SK-N-SH treated with all-trans-retinoic acid at 6 μM for 48 hours (cell line): ENCODE measurements at regions not wholly inside any gene's neighbourhood (a gene's known extent, or its start where the extent isn't known, plus 50 kb on each side); places are given as distances from the start of the nearest gene placed in this dataset.

Experiments used
- ATAC-seq: fragments of 200-7000 bp; cut with Tn5 transposase; 3 replicates; pipeline ENCODE4 v1.9.1; 2020; ENCODE audit warnings: mild to moderate bottlenecking, moderate library complexity
- ARNTL ChIP-seq: fragments of 450-650 bp; formaldehyde crosslinking; IDR thresholded peaks from 2 replicates; pipeline ENCODE4 v1.5.0; 2020; ENCODE audit warnings: low read depth, mild to moderate bottlenecking, moderate library complexity, borderline replicate concordance
- BACH2 ChIP-seq: fragments of 250-450 bp; sonication (Bioruptor Pico); IDR thresholded peaks from 2 replicates; pipeline ENCODE4 v1.9.0; 2021; ENCODE audit warnings: mild to moderate bottlenecking, borderline replicate concordance
- CREB5 ChIP-seq: fragments of 250-450 bp; sonication (Bioruptor Pico); IDR thresholded peaks from 2 replicates; pipeline ENCODE4 v1.5.1; 2020; ENCODE audit warnings: low read depth, mild to moderate bottlenecking, moderate library complexity
- CSDC2 ChIP-seq: fragments of 250-450 bp; sonication (Bioruptor Pico); IDR thresholded peaks from 2 replicates; pipeline ENCODE4 v1.5.0; 2020; ENCODE audit warnings: mild to moderate bottlenecking, moderate library complexity
- CSRNP3 ChIP-seq: fragments of 250-450 bp; sonication (Bioruptor Pico); IDR thresholded peaks from 2 replicates; pipeline ENCODE4 v1.5.1; 2021; ENCODE audit warnings: mild to moderate bottlenecking, moderate library complexity
- ESRRG ChIP-seq: fragments of 250-450 bp; sonication (Bioruptor Pico); IDR thresholded peaks from 2 replicates; pipeline ENCODE4 v1.6.1; 2021; ENCODE audit warnings: mild to moderate bottlenecking
- GLIS3 ChIP-seq: fragments of 250-450 bp; sonication (Bioruptor Pico); IDR thresholded peaks from 2 replicates; pipeline ENCODE4 v1.5.0; 2020; ENCODE audit warnings: mild to moderate bottlenecking, moderate library complexity
- ISL1 ChIP-seq: fragments of 250-450 bp; sonication (Bioruptor Pico); IDR thresholded peaks from 2 replicates; pipeline ENCODE4 v2.1.2; 2022; ENCODE audit warnings: mild to moderate bottlenecking, moderate library complexity
- OSR1 ChIP-seq: fragments of 250-450 bp; sonication (Bioruptor Pico); IDR thresholded peaks from 2 replicates; pipeline ENCODE4 v1.8.0; 2022; ENCODE audit warnings: moderate library complexity, mild to moderate bottlenecking, inconsistent platforms
- PATZ1 ChIP-seq: fragments of 250-450 bp; sonication (Bioruptor Pico); IDR thresholded peaks from 2 replicates; pipeline ENCODE4 v1.8.0; 2020; ENCODE audit warnings: mild to moderate bottlenecking, moderate library complexity, borderline replicate concordance
- POU6F1 ChIP-seq: fragments of 250-450 bp; sonication (Bioruptor Pico); IDR thresholded peaks from 2 replicates; pipeline ENCODE4 v1.8.0; 2021; ENCODE audit warnings: low read depth, mild to moderate bottlenecking, moderate library complexity, borderline replicate concordance
- PPARA ChIP-seq: fragments of 250-450 bp; sonication (Bioruptor Pico); IDR thresholded peaks from 2 replicates; pipeline ENCODE4 v1.5.0; 2020; ENCODE audit warnings: mild to moderate bottlenecking, borderline replicate concordance
- RARB ChIP-seq: fragments of 250-450 bp; sonication (Bioruptor Pico); IDR thresholded peaks from 2 replicates; pipeline ENCODE4 v1.8.0; 2021; ENCODE audit warnings: mild to moderate bottlenecking, moderate library complexity
- SNAI2 ChIP-seq: fragments of 250-450 bp; sonication (Bioruptor Pico); IDR thresholded peaks from 2 replicates; pipeline ENCODE4 v1.5.0; 2020; ENCODE audit warnings: mild to moderate bottlenecking, moderate library complexity
- TCF4 ChIP-seq: fragments of 250-450 bp; sonication (Bioruptor Pico); IDR thresholded peaks from 2 replicates; pipeline ENCODE4 v1.8.0; 2021; ENCODE audit warnings: mild to moderate bottlenecking, moderate library complexity, borderline replicate concordance
- TOX ChIP-seq: fragments of 250-450 bp; sonication (Bioruptor Pico); IDR thresholded peaks from 2 replicates; pipeline ENCODE4 v1.8.0; 2021; ENCODE audit warnings: mild to moderate bottlenecking, moderate library complexity, borderline replicate concordance
- ZC3H10 ChIP-seq: fragments of 250-450 bp; sonication (Bioruptor Pico); IDR thresholded peaks from 2 replicates; pipeline ENCODE4 v1.5.1; 2021; ENCODE audit warnings: mild to moderate bottlenecking, moderate library complexity
- ZFP3 ChIP-seq: fragments of 250-450 bp; sonication (Bioruptor Pico); IDR thresholded peaks from 2 replicates; pipeline ENCODE4 v1.5.0; 2020; ENCODE audit warnings: mild to moderate bottlenecking, moderate library complexity
- ZFP30 ChIP-seq: fragments of 450-650 bp; formaldehyde crosslinking; IDR thresholded peaks from 2 replicates; pipeline ENCODE4 v1.5.0; 2022; ENCODE audit warnings: mild to moderate bottlenecking, moderate library complexity
- ZNF565 ChIP-seq: fragments of 450-650 bp; formaldehyde crosslinking; conservative IDR thresholded peaks from 2 replicates; pipeline ENCODE4 v1.5.0; 2020; ENCODE audit warnings: low read depth, mild to moderate bottlenecking, moderate library complexity
- ZNF8 ChIP-seq: fragments of 450-650 bp; formaldehyde crosslinking; IDR thresholded peaks from 2 replicates; pipeline ENCODE4 v1.5.0; 2020; ENCODE audit warnings: mild to moderate bottlenecking, moderate library complexity

GRCh38 chr13:38419312-38419873 is 69.7 kb downstream of the UFM1 start:
- TF ChIP-seq ZC3H10 (CRISPR knock-in tag) (no peak), CSDC2 (no peak), CSRNP3 (CRISPR knock-in tag) (no peak), ZFP3 (CRISPR knock-in tag) (no peak), PATZ1 (no peak), SNAI2 (CRISPR knock-in tag) (no peak), GLIS3 (no peak), OSR1 (no peak), ZFP30 (CRISPR knock-in tag) (no peak), TOX (no peak)
- no peak for ATAC-seq

GRCh38 chr13:38421590-38422560 is 72.2 kb downstream of the UFM1 start:
- ATAC-seq: no peak
- TF ChIP-seq ISL1 (CRISPR knock-in tag) (0 out of 2 replicates have a peak, but pooled peaks have one; percentile 7), ZFP3 (CRISPR knock-in tag) (no peak)

GRCh38 chr13:38429916-38430315 is 80.3 kb downstream of the UFM1 start:
- no peak for ATAC-seq

GRCh38 chr13:38430796-38431195 is 81.1 kb downstream of the UFM1 start:
- ATAC-seq: no peak
- TF ChIP-seq CSRNP3 (CRISPR knock-in tag) (no peak), ZFP3 (CRISPR knock-in tag) (no peak), ESRRG (CRISPR knock-in tag) (no peak), CREB5 (CRISPR knock-in tag) (no peak), GLIS3 (no peak), ARNTL (CRISPR knock-in tag) (no peak), CSDC2 (no peak)

More at GRCh38 chr13:38429916-38430315, 80.3 kb downstream of the UFM1 start:
- TF ChIP-seq ZNF8 (no peak), TOX (no peak), PPARA (no peak), BACH2 (CRISPR knock-in tag) (no peak), ZNF565 (CRISPR knock-in tag) (no peak), POU6F1 (CRISPR knock-in tag) (no peak), ESRRG (CRISPR knock-in tag) (no peak), OSR1 (no peak), TCF4 (CRISPR knock-in tag) (no peak), PATZ1 (no peak), ISL1 (CRISPR knock-in tag) (no peak), RARB (CRISPR knock-in tag) (no peak), CSDC2 (no peak)
